ENCODE measurements at regions not wholly inside any gene's neighbourhood (a gene's known extent, or its start where the extent isn't known, plus 50 kb on each side); places are given as distances from the start of the nearest gene placed in this dataset.
"Not testable (repeated sequence)": the region's sequence is repeated elsewhere in the genome, so short reads cannot be mapped to it uniquely, and the experiment has no call there.

DNA sequence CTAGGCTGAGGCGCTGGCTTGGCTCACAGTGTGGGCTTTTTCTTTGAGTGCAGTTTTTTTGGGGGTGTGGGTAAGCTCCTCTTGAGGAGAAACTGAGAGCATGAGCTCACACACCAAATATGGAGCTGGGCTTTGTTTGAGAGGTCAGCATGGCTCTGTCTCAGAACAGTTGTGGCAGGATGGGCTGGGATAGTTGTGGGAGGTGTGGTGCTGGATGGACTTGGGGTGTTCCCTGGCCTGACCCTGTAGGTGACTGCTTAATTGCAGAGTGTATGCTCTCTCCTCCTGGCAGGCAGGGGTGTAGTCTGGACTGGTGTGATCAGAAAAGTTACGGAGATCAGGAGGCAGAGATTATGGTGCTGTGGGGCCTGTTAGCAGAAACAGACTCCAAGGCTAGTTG lies 64.3 kb upstream of the PGBD5 start:
- no peak for DNase-seq (ENCODE audit: low read depth, low spot score)
- POLR2A ChIA-PET = no interaction called here
- no peak overlapping the region for H3K4me3 ChIP-seq (ENCODE audit: low read depth, low read length)
- CTCF ChIA-PET = no interaction called here
- TF ChIP-seq, protein P1, sequence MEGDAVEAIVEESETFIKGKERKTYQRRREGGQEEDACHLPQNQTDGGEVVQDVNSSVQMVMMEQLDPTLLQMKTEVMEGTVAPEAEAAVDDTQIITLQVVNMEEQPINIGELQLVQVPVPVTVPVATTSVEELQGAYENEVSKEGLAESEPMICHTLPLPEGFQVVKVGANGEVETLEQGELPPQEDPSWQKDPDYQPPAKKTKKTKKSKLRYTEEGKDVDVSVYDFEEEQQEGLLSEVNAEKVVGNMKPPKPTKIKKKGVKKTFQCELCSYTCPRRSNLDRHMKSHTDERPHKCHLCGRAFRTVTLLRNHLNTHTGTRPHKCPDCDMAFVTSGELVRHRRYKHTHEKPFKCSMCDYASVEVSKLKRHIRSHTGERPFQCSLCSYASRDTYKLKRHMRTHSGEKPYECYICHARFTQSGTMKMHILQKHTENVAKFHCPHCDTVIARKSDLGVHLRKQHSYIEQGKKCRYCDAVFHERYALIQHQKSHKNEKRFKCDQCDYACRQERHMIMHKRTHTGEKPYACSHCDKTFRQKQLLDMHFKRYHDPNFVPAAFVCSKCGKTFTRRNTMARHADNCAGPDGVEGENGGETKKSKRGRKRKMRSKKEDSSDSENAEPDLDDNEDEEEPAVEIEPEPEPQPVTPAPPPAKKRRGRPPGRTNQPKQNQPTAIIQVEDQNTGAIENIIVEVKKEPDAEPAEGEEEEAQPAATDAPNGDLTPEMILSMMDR (IDR thresholded peaks at IDR 0.05; ENCODE audit: insufficient read depth, low read length, missing control alignments) = no peak

DNA sequence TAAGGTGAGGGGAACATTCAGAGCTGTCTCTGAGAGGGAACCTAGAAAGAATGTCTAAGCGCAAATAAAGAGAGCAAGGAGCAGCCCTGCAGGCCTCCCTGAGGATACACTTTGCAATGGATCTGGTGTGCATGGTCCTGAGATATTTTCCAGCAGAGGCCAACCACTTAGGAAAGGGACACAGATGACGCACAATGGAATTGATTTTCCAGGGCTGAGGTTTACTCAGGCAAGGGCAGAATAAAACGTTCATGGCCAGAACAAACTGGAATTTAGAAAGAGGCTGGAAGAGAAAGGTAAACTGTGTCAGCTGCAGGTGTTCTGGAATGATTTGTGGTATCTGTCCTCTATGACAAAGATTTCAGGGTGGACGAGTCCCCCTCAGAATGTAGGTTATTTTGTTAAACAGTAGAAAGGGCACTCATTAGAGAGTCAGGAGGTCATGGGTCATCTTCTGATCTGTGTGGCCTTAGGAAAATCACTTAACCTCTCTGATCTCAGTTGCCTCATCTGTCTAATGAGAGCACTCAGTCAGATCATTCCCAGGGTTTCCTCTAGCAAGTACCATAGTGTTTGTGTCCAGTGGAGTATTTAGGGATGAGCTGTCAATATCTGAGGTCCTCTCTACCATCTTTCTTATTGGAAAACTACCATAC lies 61.8 kb upstream of the PGBD5 start:
- ChIA-PET CTCF (no interaction called here), POLR2A (no interaction called here)
- no peak for DNase-seq (ENCODE audit: low read depth, low spot score)
- TF ChIP-seq, protein P1 (IDR thresholded peaks at IDR 0.05; ENCODE audit: insufficient read depth, low read length, missing control alignments) = no peak
- H3K4me3 ChIP-seq (ENCODE audit: low read depth, low read length) = no peak overlapping the region

DNA sequence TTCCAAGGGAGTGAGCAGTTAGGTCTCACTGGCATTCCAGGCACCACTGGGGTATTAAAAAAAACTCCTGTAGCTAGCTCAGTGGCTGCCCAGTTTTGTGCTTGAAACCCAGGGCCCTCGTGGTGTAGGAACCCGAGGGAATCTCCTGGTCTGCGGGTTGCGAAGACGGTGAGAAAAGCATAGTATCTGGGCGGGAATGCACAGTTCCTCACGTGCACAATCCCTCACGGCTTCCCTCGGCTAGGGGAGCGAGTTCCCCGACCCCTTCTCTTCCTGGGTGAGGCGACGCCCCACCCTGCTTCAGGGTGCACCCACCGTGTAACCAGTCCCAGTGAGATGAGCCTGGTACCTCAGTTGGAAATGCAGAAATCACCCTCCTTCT lies 50.5 kb upstream of the PGBD5 start:
- TF ChIP-seq, protein P1 (IDR thresholded peaks at IDR 0.05; ENCODE audit: insufficient read depth, low read length, missing control alignments) = no peak
- DNase-seq (ENCODE audit: low read depth, low spot score) = no peak
- ChIA-PET CTCF (no interaction called here), POLR2A (no interaction called here)
- no peak overlapping the region for H3K4me3 ChIP-seq (ENCODE audit: low read depth, low read length)

DNA sequence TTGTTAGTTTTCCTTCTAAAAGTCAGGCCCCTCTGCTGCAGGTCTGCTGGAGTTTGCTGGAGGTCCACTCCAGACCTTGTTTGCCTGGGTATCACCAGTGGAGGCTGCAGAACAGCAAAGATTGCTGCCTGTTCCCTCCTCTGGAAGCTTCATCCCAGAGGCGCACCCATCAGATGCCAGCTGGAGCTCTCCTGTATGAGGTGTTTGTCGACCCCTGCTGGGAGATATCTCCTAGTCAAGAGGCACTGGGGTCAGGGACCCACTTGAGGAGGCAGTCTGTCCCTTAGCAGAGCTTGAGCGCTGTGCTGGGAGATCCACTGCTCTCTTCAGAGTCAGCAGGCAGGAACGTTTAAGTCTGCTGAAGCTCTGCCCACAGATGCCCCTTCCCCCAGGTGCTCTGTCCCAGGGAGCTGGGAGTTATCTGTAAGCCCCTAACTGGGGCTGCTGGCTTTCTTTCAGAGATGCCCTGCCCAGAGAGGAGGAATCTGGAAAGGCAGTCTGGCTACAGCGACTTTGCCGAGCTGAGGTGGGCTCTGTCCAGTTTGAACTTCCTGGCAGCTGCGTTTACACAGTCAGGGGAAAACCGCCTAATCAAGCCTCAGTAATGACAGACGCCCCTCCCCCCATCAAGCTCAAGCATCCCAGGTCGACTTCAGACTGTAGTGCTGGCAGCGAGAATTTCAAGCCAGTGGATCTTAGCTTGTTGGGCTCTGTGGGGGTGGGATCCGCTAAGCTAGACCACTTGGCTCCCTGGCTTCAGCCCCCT lies 49.9 kb upstream of the PGBD5 start:
- H3K4me3 ChIP-seq (ENCODE audit: low read depth, low read length); CTCF ChIA-PET; DNase-seq (ENCODE audit: low read depth, low spot score); POLR2A ChIA-PET: not testable (repeated sequence)

All from AG04449 (cell line).